ENCODE measurements at regions not wholly inside any gene's neighbourhood (a gene's known extent, or its start where the extent isn't known, plus 50 kb on each side); places are given as distances from the start of the nearest gene placed in this dataset.
"Not testable (repeated sequence)": the region's sequence is repeated elsewhere in the genome, so short reads cannot be mapped to it uniquely, and the experiment has no call there.

GRCh38 chr5:125452991-125453390 lies 706.6 kb upstream of the ZNF608 start:
- no peaks in the 10 kb centered on the region for H3K9me3 ChIP-seq (ENCODE audit: control insufficient read depth, low read length)
- H3K4me3 ChIP-seq (ENCODE audit: insufficient read depth, low read depth, low read length), result no peak overlapping the region
- no peak overlapping the region for H3K27ac ChIP-seq (ENCODE audit: insufficient read depth, low read depth, low read length, poor library complexity, severe bottlenecking)
- no peaks in the 10 kb centered on the region for H3K27me3 ChIP-seq (ENCODE audit: control insufficient read depth, insufficient read depth, low read length, poor library complexity, severe bottlenecking)
- 92 to 93% methylated on average over 3 of the region's 3 CpGs for WGBS, 2 experiments
- H3K4me1 ChIP-seq (ENCODE audit: control insufficient read depth, insufficient read depth, low read length), result no peaks in the 10 kb centered on the region
- H3K36me3 ChIP-seq (ENCODE audit: control insufficient read depth, insufficient read depth, low read length), result no peaks in the 10 kb centered on the region

GRCh38 chr5:125455041-125455440 lies 708.6 kb upstream of the ZNF608 start:
- Histone ChIP-seq H3K4me1 (ENCODE audit: control insufficient read depth, insufficient read depth, low read length) (no peaks in the 10 kb centered on the region), H3K36me3 (ENCODE audit: control insufficient read depth, insufficient read depth, low read length) (no peaks in the 10 kb centered on the region), H3K27ac (ENCODE audit: insufficient read depth, low read depth, low read length, poor library complexity, severe bottlenecking) (no peak overlapping the region), H3K4me3 (ENCODE audit: insufficient read depth, low read depth, low read length) (no peak overlapping the region), H3K9me3 (ENCODE audit: control insufficient read depth, low read length) (no peaks in the 10 kb centered on the region), H3K27me3 (ENCODE audit: control insufficient read depth, insufficient read depth, low read length, poor library complexity, severe bottlenecking) (no peaks in the 10 kb centered on the region)
- WGBS, 2 experiments, result no CpG with 5 or more reads among the region's 1 CpG

- not testable (repeated sequence) for H3K9me3 ChIP-seq (ENCODE audit: control insufficient read depth, low read length); H3K4me3 ChIP-seq (ENCODE audit: insufficient read depth, low read depth, low read length); H3K27ac ChIP-seq (ENCODE audit: insufficient read depth, low read depth, low read length, poor library complexity, severe bottlenecking); H3K4me1 ChIP-seq (ENCODE audit: control insufficient read depth, insufficient read depth, low read length); H3K36me3 ChIP-seq (ENCODE audit: control insufficient read depth, insufficient read depth, low read length); H3K27me3 ChIP-seq (ENCODE audit: control insufficient read depth, insufficient read depth, low read length, poor library complexity, severe bottlenecking)
- WGBS, 2 experiments, result 94 to 98% methylated on average over 4 of the region's 4 CpGs
These were observed 709.6 kb upstream of the ZNF608 start for GRCh38 chr5:125456005-125456404.

GRCh38 chr5:125457617-125458016 lies 711.2 kb upstream of the ZNF608 start:
- no peak overlapping the region for H3K4me3 ChIP-seq (ENCODE audit: insufficient read depth, low read depth, low read length)
- no peaks in the 10 kb centered on the region for H3K27me3 ChIP-seq (ENCODE audit: control insufficient read depth, insufficient read depth, low read length, poor library complexity, severe bottlenecking)
- H3K4me1 ChIP-seq (ENCODE audit: control insufficient read depth, insufficient read depth, low read length), result no peaks in the 10 kb centered on the region
- 95 to 96% methylated on average over 4 of the region's 4 CpGs for WGBS, 2 experiments
- H3K27ac ChIP-seq (ENCODE audit: insufficient read depth, low read depth, low read length, poor library complexity, severe bottlenecking), result no peak overlapping the region
- no peaks in the 10 kb centered on the region for H3K9me3 ChIP-seq (ENCODE audit: control insufficient read depth, low read length)
- H3K36me3 ChIP-seq (ENCODE audit: control insufficient read depth, insufficient read depth, low read length), result no peaks in the 10 kb centered on the region

GRCh38 chr5:125458949-125459348 lies 712.5 kb upstream of the ZNF608 start:
- H3K27ac ChIP-seq (ENCODE audit: insufficient read depth, low read depth, low read length, poor library complexity, severe bottlenecking); H3K36me3 ChIP-seq (ENCODE audit: control insufficient read depth, insufficient read depth, low read length); H3K9me3 ChIP-seq (ENCODE audit: control insufficient read depth, low read length); H3K4me3 ChIP-seq (ENCODE audit: insufficient read depth, low read depth, low read length); H3K4me1 ChIP-seq (ENCODE audit: control insufficient read depth, insufficient read depth, low read length); H3K27me3 ChIP-seq (ENCODE audit: control insufficient read depth, insufficient read depth, low read length, poor library complexity, severe bottlenecking): not testable (repeated sequence)
- WGBS, 2 experiments, result 89 to 94% methylated on average over 2 of the region's 2 CpGs

- Histone ChIP-seq H3K4me1 (ENCODE audit: control insufficient read depth, insufficient read depth, low read length) (no peaks in the 10 kb centered on the region), H3K9me3 (ENCODE audit: control insufficient read depth, low read length) (no peaks in the 10 kb centered on the region), H3K36me3 (ENCODE audit: control insufficient read depth, insufficient read depth, low read length) (no peaks in the 10 kb centered on the region), H3K27me3 (ENCODE audit: control insufficient read depth, insufficient read depth, low read length, poor library complexity, severe bottlenecking) (no peaks in the 10 kb centered on the region), H3K4me3 (ENCODE audit: insufficient read depth, low read depth, low read length) (no peak overlapping the region), H3K27ac (ENCODE audit: insufficient read depth, low read depth, low read length, poor library complexity, severe bottlenecking) (no peak overlapping the region)
- 88 to 97% methylated on average over 3 to 5 of the region's 5 CpGs for WGBS, 2 experiments
These were observed 715.2 kb upstream of the ZNF608 start for GRCh38 chr5:125461641-125462072.

- Histone ChIP-seq H3K36me3 (ENCODE audit: control insufficient read depth, insufficient read depth, low read length) (no peaks in the 10 kb centered on the region), H3K9me3 (ENCODE audit: control insufficient read depth, low read length) (no peaks in the 10 kb centered on the region), H3K4me3 (ENCODE audit: insufficient read depth, low read depth, low read length) (no peak overlapping the region), H3K27ac (ENCODE audit: insufficient read depth, low read depth, low read length, poor library complexity, severe bottlenecking) (no peak overlapping the region), H3K27me3 (ENCODE audit: control insufficient read depth, insufficient read depth, low read length, poor library complexity, severe bottlenecking) (no peaks in the 10 kb centered on the region), H3K4me1 (ENCODE audit: control insufficient read depth, insufficient read depth, low read length) (no peaks in the 10 kb centered on the region)
- 87 to 95% methylated on average over 1 of the region's 3 CpGs for WGBS, 2 experiments
These were observed 717.1 kb upstream of the ZNF608 start for GRCh38 chr5:125463466-125464092.

GRCh38 chr5:125464847-125465432 lies 718.5 kb upstream of the ZNF608 start:
- Histone ChIP-seq H3K4me1 (ENCODE audit: control insufficient read depth, insufficient read depth, low read length) (no peaks in the 10 kb centered on the region), H3K4me3 (ENCODE audit: insufficient read depth, low read depth, low read length) (no peak overlapping the region), H3K27me3 (ENCODE audit: control insufficient read depth, insufficient read depth, low read length, poor library complexity, severe bottlenecking) (no peaks in the 10 kb centered on the region), H3K36me3 (ENCODE audit: control insufficient read depth, insufficient read depth, low read length) (no peaks in the 10 kb centered on the region), H3K9me3 (ENCODE audit: control insufficient read depth, low read length) (no peaks in the 10 kb centered on the region), H3K27ac (ENCODE audit: insufficient read depth, low read depth, low read length, poor library complexity, severe bottlenecking) (no peak overlapping the region)
- 91 to 96% methylated on average over 2 to 4 of the region's 5 CpGs for WGBS, 2 experiments

- H3K4me1 ChIP-seq (ENCODE audit: control insufficient read depth, insufficient read depth, low read length), result no peaks in the 10 kb centered on the region
- no peaks in the 10 kb centered on the region for H3K9me3 ChIP-seq (ENCODE audit: control insufficient read depth, low read length)
- 95% methylated on average over 2 of the region's 2 CpGs for WGBS, 2 experiments
- no peak overlapping the region for H3K4me3 ChIP-seq (ENCODE audit: insufficient read depth, low read depth, low read length)
- H3K36me3 ChIP-seq (ENCODE audit: control insufficient read depth, insufficient read depth, low read length), result no peaks in the 10 kb centered on the region
- no peak overlapping the region for H3K27ac ChIP-seq (ENCODE audit: insufficient read depth, low read depth, low read length, poor library complexity, severe bottlenecking)
- H3K27me3 ChIP-seq (ENCODE audit: control insufficient read depth, insufficient read depth, low read length, poor library complexity, severe bottlenecking), result no peaks in the 10 kb centered on the region
These were observed 719.3 kb upstream of the ZNF608 start for GRCh38 chr5:125465703-125466102.

- Histone ChIP-seq H3K27me3 (ENCODE audit: control insufficient read depth, insufficient read depth, low read length, poor library complexity, severe bottlenecking) (no peaks in the 10 kb centered on the region), H3K4me3 (ENCODE audit: insufficient read depth, low read depth, low read length) (no peak overlapping the region), H3K36me3 (ENCODE audit: control insufficient read depth, insufficient read depth, low read length) (no peaks in the 10 kb centered on the region), H3K9me3 (ENCODE audit: control insufficient read depth, low read length) (no peaks in the 10 kb centered on the region), H3K27ac (ENCODE audit: insufficient read depth, low read depth, low read length, poor library complexity, severe bottlenecking) (no peak overlapping the region), H3K4me1 (ENCODE audit: control insufficient read depth, insufficient read depth, low read length) (no peaks in the 10 kb centered on the region)
- 95 to 100% methylated on average over 1 of the region's 1 CpG for WGBS, 2 experiments
These were observed 720.8 kb upstream of the ZNF608 start for GRCh38 chr5:125467222-125467621.

Data from ectodermal cell (in vitro differentiated cells).